Ovary (tissue), 7 donors: ENCODE measurements at regions not wholly inside any gene's neighbourhood (a gene's known extent, or its start where the extent isn't known, plus 50 kb on each side); places are given as distances from the start of the nearest gene placed in this dataset.

Experiments
- DNase-seq, 5 donors: peaks; one replicate each; pipeline ENCODE4 v3.0.0-alpha.2; 2019 to 2020
- H3K27ac ChIP-seq, 2 donors: fragments of 200-600 bp; one replicate each; pipeline versions ENCODE4 v1.5.1 to v1.8.0; 2019 to 2022
- H3K27me3 ChIP-seq: fragments of 200-600 bp; one replicate; pipeline ENCODE4 v1.8.0; 2022
- H3K36me3 ChIP-seq: fragments of 200-600 bp; sonication (generic); one replicate; pipeline ENCODE4 v1.5.1; 2019
- H3K4me1 ChIP-seq: one replicate; pipeline ENCODE4 v1.8.1; 2013; ENCODE audit warnings: mild to moderate bottlenecking, moderate library complexity; ENCODE audit not compliant: insufficient read depth
- H3K4me3 ChIP-seq: fragments of 200-600 bp; sonication (generic); one replicate; pipeline ENCODE4 v1.5.1; 2017
- H3K9me3 ChIP-seq, 2 donors: fragments of 200-600 bp in 1 of 2; sonication (generic) in 1 of 2; one replicate each; pipeline versions ENCODE4 v1.5.1 to v1.8.1; 2013 to 2019; ENCODE audit warnings: mild to moderate bottlenecking in 1 of 2, moderate library complexity in 1 of 2
- CTCF ChIP-seq, 3 donors: fragments of 450-650 bp in 2 of 3; fragments of 200-600 bp in 1 of 3; IDR thresholded peaks; one replicate each; pipeline versions ENCODE4 v1.5.1 to v1.8.0; 2016 to 2022; ENCODE audit warnings: antibody characterized with exemption in 3 of 3, mild to moderate bottlenecking in 1 of 3
- EP300 ChIP-seq: sonication (generic); formaldehyde crosslinking; IDR thresholded peaks from one replicate; pipeline ENCODE4 v1.6.1; 2017; ENCODE audit warnings: antibody characterized with exemption
- POLR2A ChIP-seq: fragments of 450-650 bp; IDR thresholded peaks from one replicate; pipeline ENCODE4 v1.6.1; 2017; ENCODE audit warnings: antibody characterized with exemption, mild to moderate bottlenecking, moderate library complexity
- WGBS, 3 donors: extraction: QIAGEN DNeasy Blood & Tissue Kit in 1 of 3; methylation state at CpG; one replicate each; pipeline versions ENCODE4 v1.1.5 to v1.1.7; 2013 to 2017; 5-methylcytosine and 5-hydroxymethylcytosine counted together
- intact Hi-C, 4 donors: fragments of 100-400 bp; cut with DNase I; formaldehyde crosslinking; loops; one replicate each; pipeline versions ENCODE4 v1.11.0 to v1.15.1; 2022 to 2023
- donor health status: DM: no; HTN: no; CAD: no; lungs with moderate emphysema.
- donor health status: DM: no; HTN: no; CAD: no.
- donor health status: Bipolar disorder and iron deficiency.
- donor health status: DM: no; HTN: no; CAD: no.
- donor health status: DM: yes; HTN: yes; CAD: no.

GRCh38 chr1:91120936-91121335 lies 99.1 kb upstream of the ZNF644 start:
- H3K27me3 ChIP-seq, result no peaks in the 10 kb centered on the region
- no peaks in the 10 kb centered on the region for H3K9me3 ChIP-seq
- TF ChIP-seq EP300, result no peak
- TF ChIP-seq CTCF (IDR thresholded peaks at IDR 0.05), result no peak
- TF ChIP-seq POLR2A, result no peak
- H3K4me3 ChIP-seq, result no peak overlapping the region
- no peak overlapping the region for H3K27ac ChIP-seq
- DNase-seq, result no peak
- no peaks in the 10 kb centered on the region for H3K4me1 ChIP-seq
- intact Hi-C loops, result no loop called here
- no peaks in the 10 kb centered on the region for H3K36me3 ChIP-seq
- WGBS, 3 donors, result 10 to 24% (median 13%) methylated on average over 1 of the region's 1 CpG

GRCh38 chr1:91120421-91120820 lies 98.6 kb upstream of the ZNF644 start:
- WGBS, 3 donors, result 41 to 67% (median 60%) methylated on average over 3 of the region's 3 CpGs

GRCh38 chr1:91104712-91105111 lies 82.9 kb upstream of the ZNF644 start:
- TF ChIP-seq CTCF (IDR thresholded peaks at IDR 0.05) (no peak), EP300 (no peak), POLR2A (no peak)
- intact Hi-C loops, result no loop called here
- Histone ChIP-seq H3K27ac (no peak overlapping the region), H3K9me3 (no peaks in the 10 kb centered on the region), H3K27me3 (no peaks in the 10 kb centered on the region), H3K4me1 (no peaks in the 10 kb centered on the region), H3K4me3 (no peak overlapping the region), H3K36me3 (no peaks in the 10 kb centered on the region)
- DNase-seq, result no peak

More at GRCh38 chr1:91120421-91120820, 98.6 kb upstream of the ZNF644 start:
- intact Hi-C loops, result no loop called here
- no peak for DNase-seq
- Histone ChIP-seq H3K36me3 (no peaks in the 10 kb centered on the region), H3K27ac (no peak overlapping the region), H3K4me1 (no peaks in the 10 kb centered on the region), H3K27me3 (no peaks in the 10 kb centered on the region), H3K4me3 (no peak overlapping the region), H3K9me3 (no peaks in the 10 kb centered on the region)
- TF ChIP-seq EP300 (no peak), CTCF (IDR thresholded peaks at IDR 0.05) (no peak)

GRCh38 chr1:91101328-91101727 lies 79.5 kb upstream of the ZNF644 start:
- TF ChIP-seq EP300 (no peak), CTCF (IDR thresholded peaks at IDR 0.05) (no peak), POLR2A (no peak)
- DNase-seq, result no peak
- intact Hi-C loops, result no loop called here
- no peak overlapping the region for H3K4me3 ChIP-seq
- no peak overlapping the region for H3K27ac ChIP-seq
- no peaks in the 10 kb centered on the region for H3K9me3 ChIP-seq
- 49 to 57% (median 49%) methylated on average over 5 of the region's 5 CpGs for WGBS, 3 donors
- H3K36me3 ChIP-seq, result no peaks in the 10 kb centered on the region
- H3K4me1 ChIP-seq, result no peaks in the 10 kb centered on the region
- no peaks in the 10 kb centered on the region for H3K27me3 ChIP-seq
